HCT116 (cell line): ENCODE measurements at regions not wholly inside any gene's neighbourhood (a gene's known extent, or its start where the extent isn't known, plus 50 kb on each side); places are given as distances from the start of the nearest gene placed in this dataset.

ENCODE experiments used
- ATAC-seq: fragments of 200-7000 bp; cut with Tn5 transposase; 2 replicates; pipeline ENCODE4 v1.9.1; 2020; ENCODE audit warnings: mild to moderate bottlenecking, moderate library complexity
- BruUV-seq: library from RNA; stranded (reverse); fragments of 400-500 nt; replicated peaks from 2 replicates; lab custom pipeline; 2021; lab: Mats Ljungman, UMichigan
- CTCF ChIA-PET: fragments of 300-600 bp; sonication (Branson Sonifier 250); formaldehyde crosslinking; loops from one replicate; lab custom pipeline; 2021; ENCODE audit warnings: antibody characterized with exemption; lab: Charles Lee
- POLR2A ChIA-PET: fragments of 300-600, 350-600 bp; sonication (Branson Sonifier 250); formaldehyde crosslinking; loops from one replicate; lab custom pipeline; 2021; ENCODE audit warnings: antibody characterized with exemption; lab: Charles Lee
- RAD21 ChIA-PET, 2 experiments: fragments of 300-600 bp; sonication (Branson Sonifier 250); formaldehyde crosslinking; loops; one replicate each; lab custom pipeline; 2023; ENCODE audit warnings: low total read pairs in 2 of 2; ENCODE audit not compliant: uncharacterized antibody in 2 of 2, unreplicated experiment in 2 of 2, low non-redundant PET in 1 of 2; lab: Charles Lee
- DNase-seq: peaks from one replicate; pipeline ENCODE4 v3.0.0-alpha.2; 2010; ENCODE audit warnings: low read depth, low spot score
- H2AFZ ChIP-seq: fragments of 200-600 bp; shearing (Covaris generic), sonication (generic); 2 replicates; pipeline ENCODE4 v1.6.1; 2017; ENCODE audit warnings: low read depth, mixed run types, mixed read lengths, antibody characterized with exemption, low read length; ENCODE audit not compliant: poor library complexity, severe bottlenecking
- H3K27ac ChIP-seq: 2 replicates; pipeline ENCODE4 v1.5.1; 2012; ENCODE audit warnings: low read depth, low read length
- H3K27me3 ChIP-seq: fragments of 200-600 bp; sonication (generic); 2 replicates; pipeline ENCODE4 v1.6.1; 2016; ENCODE audit warnings: mixed run types, low read length, mixed read lengths; ENCODE audit not compliant: insufficient read depth
- H3K36me3 ChIP-seq, 2 experiments: fragments of 200-500 bp in 1 of 2; fragments of 200-600 bp in 1 of 2; sonication (Bioruptor generic) in 1 of 2; sonication (generic) in 1 of 2; 2 replicates each; pipeline versions ENCODE4 v1.5.1 to v1.6.1; 2014 to 2016; ENCODE audit warnings: low read length in 2 of 2, inconsistent platforms in 1 of 2, mixed read lengths in 1 of 2, mixed run types in 1 of 2; ENCODE audit not compliant: insufficient read depth in 2 of 2, control insufficient read depth in 1 of 2
- H3K4me1 ChIP-seq, 2 experiments: fragments of 200-600 bp in 1 of 2; sonication (generic) in 1 of 2; 2 replicates each; pipeline versions ENCODE4 v1.5.1 to v1.6.1; 2012 to 2017; ENCODE audit warnings: low read length in 2 of 2, inconsistent platforms in 1 of 2, mild to moderate bottlenecking in 1 of 2, mixed read lengths in 1 of 2, mixed run types in 1 of 2, moderate library complexity in 1 of 2; ENCODE audit not compliant: insufficient read depth in 2 of 2, control insufficient read depth in 1 of 2
- H3K4me2 ChIP-seq: fragments of 200-600 bp; sonication (generic); 2 replicates; pipeline ENCODE4 v1.6.1; 2017; ENCODE audit warnings: mixed run types, low read length, mixed read lengths
- H3K4me3 ChIP-seq, 2 experiments: fragments of 200-600 bp in 1 of 2; sonication (generic) in 1 of 2; replicated peaks in 1 of 2; 2 replicates each; pipeline ENCODE4 v1.5.1; 2011 to 2016; ENCODE audit warnings: low read length in 2 of 2, control low read depth in 1 of 2, low read depth in 1 of 2, mild to moderate bottlenecking in 1 of 2, mixed read lengths in 1 of 2, mixed run types in 1 of 2
- H3K79me2 ChIP-seq: fragments of 200-600 bp; sonication (generic); 2 replicates; pipeline ENCODE4 v1.6.1; 2017; ENCODE audit warnings: mild to moderate bottlenecking, mixed run types, low read length, moderate library complexity, mixed read lengths; ENCODE audit not compliant: insufficient read depth
- H3K9ac ChIP-seq: fragments of 200-600 bp; sonication (generic); 2 replicates; pipeline ENCODE4 v1.6.1; 2016; ENCODE audit warnings: low read length, mixed read lengths
- H3K9me2 ChIP-seq: fragments of 200-600 bp; sonication (generic), shearing (Covaris generic); 2 replicates; pipeline ENCODE4 v1.6.1; 2017; ENCODE audit warnings: mixed run types, mild to moderate bottlenecking, moderate library complexity; ENCODE audit not compliant: insufficient read depth
- H3K9me3 ChIP-seq, 2 experiments: fragments of 200-500 bp in 1 of 2; fragments of 200-600 bp in 1 of 2; sonication (Bioruptor generic) in 1 of 2; sonication (generic) in 1 of 2; 2 replicates each; pipeline ENCODE4 v1.6.1; 2014 to 2017; ENCODE audit warnings: low read length in 2 of 2, mixed read lengths in 2 of 2, inconsistent platforms in 1 of 2, low read depth in 1 of 2, mild to moderate bottlenecking in 1 of 2, mixed run types in 1 of 2, moderate library complexity in 1 of 2; ENCODE audit not compliant: control insufficient read depth in 1 of 2, insufficient read depth in 1 of 2
- H4K20me1 ChIP-seq: fragments of 200-600 bp; sonication (generic), shearing (Covaris generic); 2 replicates; pipeline ENCODE4 v1.6.1; 2017; ENCODE audit warnings: mixed run types, mild to moderate bottlenecking, moderate library complexity; ENCODE audit not compliant: insufficient read depth
- CBX3 ChIP-seq: IDR thresholded peaks from 2 replicates; pipeline ENCODE4 v1.6.1; 2012; ENCODE audit warnings: low read depth
- CEBPB ChIP-seq: IDR thresholded peaks from 2 replicates; pipeline ENCODE4 v1.6.1; 2012; ENCODE audit warnings: low read depth
- REST ChIP-seq: IDR thresholded peaks from 2 replicates; pipeline ENCODE4 v1.6.1; 2012; ENCODE audit warnings: low read depth
- TCF7L2 ChIP-seq: IDR thresholded peaks from 2 replicates; pipeline ENCODE4 v1.7.0; 2011; ENCODE audit warnings: borderline replicate concordance, inconsistent platforms; ENCODE audit not compliant: insufficient read depth, insufficient read length; ENCODE audit errors: extremely low read depth
- ZFX ChIP-seq: fragments of 450-650 bp; IDR thresholded peaks from 2 replicates; pipeline ENCODE4 v1.6.1; 2017
- intact Hi-C: fragments of 100-400 bp; cut with micrococcal nuclease; formaldehyde crosslinking; loops from 2 replicates; pipeline ENCODE4 v1.10.0; 2022

GRCh38 chr7:153413199-153413539 is 639.0 kb upstream of the DPP6 start:
- intact Hi-C loops = no loop called here
- Histone ChIP-seq H3K4me1 (no peaks in the 10 kb centered on the region), H3K27ac (no peak overlapping the region), H3K79me2 (no peaks in the 10 kb centered on the region), H3K9ac (no peak overlapping the region), H3K9me2 (no peaks in the 10 kb centered on the region), H3K27me3 (no peaks in the 10 kb centered on the region), H3K36me3 (no peaks in the 10 kb centered on the region), H3K4me2 (no peak overlapping the region), H2AFZ (no peak overlapping the region), H3K4me3 (no peak overlapping the region), H4K20me1 (no peaks in the 10 kb centered on the region)
- no TSS peak for BruUV-seq
- ATAC-seq = no peak
- DNase-seq = no peak
- ChIA-PET CTCF (no interaction called here), POLR2A (no interaction called here), RAD21 (no interaction called here)
- TF ChIP-seq ZFX (no peak), TCF7L2 (no peak), CBX3 (no peak), REST (no peak)
- TF ChIP-seq, all 23 proteins: peak for 0
- H3K9me3 ChIP-seq = peaks cover 0 to 2% of the 10 kb centered on the region in 2 experiments; a peak in 2 of 4 replicates

GRCh38 chr7:153413540-153414287 is 638.5 kb upstream of the DPP6 start:
- RAD21 ChIA-PET = no interaction called here
- no peaks in the 10 kb centered on the region for H3K36me3 ChIP-seq
- CTCF ChIA-PET = no interaction called here
- no peak overlapping the region for H3K27ac ChIP-seq
- no peaks in the 10 kb centered on the region for H3K79me2 ChIP-seq
- BruUV-seq = no TSS peak
- H2AFZ ChIP-seq = no peak overlapping the region
- DNase-seq (no peak), ATAC-seq (no peak)
- H4K20me1 ChIP-seq = no peaks in the 10 kb centered on the region
- POLR2A ChIA-PET = no interaction called here
- no peak for TF ChIP-seq CEBPB
- intact Hi-C loops = no loop called here
- H3K9me2 ChIP-seq = no peaks in the 10 kb centered on the region
- no peaks in the 10 kb centered on the region for H3K4me1 ChIP-seq
- H3K4me2 ChIP-seq = no peak overlapping the region
- peaks cover 0 to 2% of the 10 kb centered on the region in 2 experiments; a peak in 2 of 4 replicates for H3K9me3 ChIP-seq
- no peak overlapping the region for H3K9ac ChIP-seq
- no peak overlapping the region for H3K4me3 ChIP-seq
- no peaks in the 10 kb centered on the region for H3K27me3 ChIP-seq
